ENCODE measurements at regions not wholly inside any gene's neighbourhood (a gene's known extent, or its start where the extent isn't known, plus 50 kb on each side); places are given as distances from the start of the nearest gene placed in this dataset.

- TF ChIP-seq, protein P1, sequence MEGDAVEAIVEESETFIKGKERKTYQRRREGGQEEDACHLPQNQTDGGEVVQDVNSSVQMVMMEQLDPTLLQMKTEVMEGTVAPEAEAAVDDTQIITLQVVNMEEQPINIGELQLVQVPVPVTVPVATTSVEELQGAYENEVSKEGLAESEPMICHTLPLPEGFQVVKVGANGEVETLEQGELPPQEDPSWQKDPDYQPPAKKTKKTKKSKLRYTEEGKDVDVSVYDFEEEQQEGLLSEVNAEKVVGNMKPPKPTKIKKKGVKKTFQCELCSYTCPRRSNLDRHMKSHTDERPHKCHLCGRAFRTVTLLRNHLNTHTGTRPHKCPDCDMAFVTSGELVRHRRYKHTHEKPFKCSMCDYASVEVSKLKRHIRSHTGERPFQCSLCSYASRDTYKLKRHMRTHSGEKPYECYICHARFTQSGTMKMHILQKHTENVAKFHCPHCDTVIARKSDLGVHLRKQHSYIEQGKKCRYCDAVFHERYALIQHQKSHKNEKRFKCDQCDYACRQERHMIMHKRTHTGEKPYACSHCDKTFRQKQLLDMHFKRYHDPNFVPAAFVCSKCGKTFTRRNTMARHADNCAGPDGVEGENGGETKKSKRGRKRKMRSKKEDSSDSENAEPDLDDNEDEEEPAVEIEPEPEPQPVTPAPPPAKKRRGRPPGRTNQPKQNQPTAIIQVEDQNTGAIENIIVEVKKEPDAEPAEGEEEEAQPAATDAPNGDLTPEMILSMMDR (IDR thresholded peaks at IDR 0.05; ENCODE audit: borderline replicate concordance, extremely low read depth, low read length, poor library complexity, severe bottlenecking): no peak
- TF ChIP-seq EZH2 (IDR thresholded peaks at IDR 0.05; ENCODE audit: borderline replicate concordance, low read depth, low read length, severe bottlenecking): no peak
Measured at GRCh38 chr5:142386137-142387023, 61.6 kb upstream of the SPRY4 start.
